MM.1S (cell line): ENCODE measurements at regions not wholly inside any gene's neighbourhood (a gene's known extent, or its start where the extent isn't known, plus 50 kb on each side); places are given as distances from the start of the nearest gene placed in this dataset.

Source experiments
- DNase-seq: peaks from one replicate; pipeline ENCODE4 v3.0.0-alpha.2; 2015
- H2AFZ ChIP-seq: fragments of 300-600 bp; sonication (generic); 2 replicates; pipeline ENCODE4 v1.6.0; 2016; ENCODE audit warnings: antibody characterized with exemption, low read length
- H3F3A ChIP-seq: fragments of 300-600 bp; sonication (generic); 2 replicates; pipeline ENCODE4 v1.6.1; 2016; ENCODE audit warnings: mild to moderate bottlenecking, antibody characterized with exemption, low read length, moderate library complexity, mixed read lengths; ENCODE audit not compliant: insufficient read depth
- H3K27ac ChIP-seq: fragments of 300-600 bp; sonication (generic); 2 replicates; pipeline ENCODE4 v1.5.1; 2016; ENCODE audit warnings: mild to moderate bottlenecking, low read length
- H3K27me3 ChIP-seq: fragments of 300-600 bp; sonication (generic); replicated peaks from 2 replicates; pipeline ENCODE4 v1.6.0; 2016; ENCODE audit warnings: low read length; ENCODE audit not compliant: insufficient read depth
- H3K36me3 ChIP-seq: fragments of 300-600 bp; sonication (generic); replicated peaks from 2 replicates; pipeline ENCODE4 v1.6.1; 2016; ENCODE audit warnings: mild to moderate bottlenecking, low read length, mixed read lengths; ENCODE audit not compliant: insufficient read depth
- H3K4me1 ChIP-seq: fragments of 300-600 bp; sonication (generic); 2 replicates; pipeline ENCODE4 v1.6.1; 2016; ENCODE audit warnings: low read length, mixed read lengths
- H3K4me2 ChIP-seq: fragments of 300-600 bp; sonication (generic); 2 replicates; pipeline ENCODE4 v1.6.0; 2016; ENCODE audit warnings: low read depth, low read length
- H3K4me3 ChIP-seq: fragments of 300-600 bp; sonication (generic); 2 replicates; pipeline ENCODE4 v1.5.1; 2016; ENCODE audit warnings: low read length, mixed read lengths
- H3K79me2 ChIP-seq: fragments of 300-600 bp; sonication (generic); 2 replicates; pipeline ENCODE4 v1.6.1; 2016; ENCODE audit warnings: mixed run types, low read length, mixed read lengths
- H3K9ac ChIP-seq: fragments of 300-600 bp; sonication (generic); 2 replicates; pipeline ENCODE4 v1.6.1; 2016; ENCODE audit warnings: low read length, mixed read lengths
- H3K9me2 ChIP-seq: fragments of 300-600 bp; sonication (generic); replicated peaks from 2 replicates; pipeline ENCODE4 v1.6.1; 2016; ENCODE audit warnings: mild to moderate bottlenecking, low read length, mixed read lengths; ENCODE audit not compliant: insufficient read depth
- H3K9me3 ChIP-seq: fragments of 300-600 bp; sonication (generic); replicated peaks from 2 replicates; pipeline ENCODE4 v1.6.1; 2016; ENCODE audit warnings: mild to moderate bottlenecking, low read length, mixed read lengths; ENCODE audit not compliant: insufficient read depth
- H4K20me1 ChIP-seq: fragments of 300-600 bp; sonication (generic); 2 replicates; pipeline ENCODE4 v1.6.1; 2016; ENCODE audit warnings: mild to moderate bottlenecking, low read length, moderate library complexity, mixed read lengths; ENCODE audit not compliant: insufficient read depth
- EZH2 ChIP-seq: fragments of 300-600 bp; sonication (generic); optimal IDR thresholded peaks from 2 replicates; pipeline ENCODE3; 2017; ENCODE audit warnings: low read depth, mild to moderate bottlenecking, antibody characterized with exemption, low read length, mixed read lengths
- EZH2phosphoT487 ChIP-seq: fragments of 300-600 bp; sonication (generic); IDR thresholded peaks from 2 replicates; pipeline ENCODE4 v1.6.1; 2018; ENCODE audit warnings: antibody characterized with exemption, low read length
- TF ChIP-seq, protein P1 (sequence below): fragments of 300-600 bp; sonication (generic); IDR thresholded peaks from 2 replicates; pipeline ENCODE4 v1.5.1; 2016; ENCODE audit warnings: antibody characterized with exemption, low read length, mixed read lengths

DNA sequence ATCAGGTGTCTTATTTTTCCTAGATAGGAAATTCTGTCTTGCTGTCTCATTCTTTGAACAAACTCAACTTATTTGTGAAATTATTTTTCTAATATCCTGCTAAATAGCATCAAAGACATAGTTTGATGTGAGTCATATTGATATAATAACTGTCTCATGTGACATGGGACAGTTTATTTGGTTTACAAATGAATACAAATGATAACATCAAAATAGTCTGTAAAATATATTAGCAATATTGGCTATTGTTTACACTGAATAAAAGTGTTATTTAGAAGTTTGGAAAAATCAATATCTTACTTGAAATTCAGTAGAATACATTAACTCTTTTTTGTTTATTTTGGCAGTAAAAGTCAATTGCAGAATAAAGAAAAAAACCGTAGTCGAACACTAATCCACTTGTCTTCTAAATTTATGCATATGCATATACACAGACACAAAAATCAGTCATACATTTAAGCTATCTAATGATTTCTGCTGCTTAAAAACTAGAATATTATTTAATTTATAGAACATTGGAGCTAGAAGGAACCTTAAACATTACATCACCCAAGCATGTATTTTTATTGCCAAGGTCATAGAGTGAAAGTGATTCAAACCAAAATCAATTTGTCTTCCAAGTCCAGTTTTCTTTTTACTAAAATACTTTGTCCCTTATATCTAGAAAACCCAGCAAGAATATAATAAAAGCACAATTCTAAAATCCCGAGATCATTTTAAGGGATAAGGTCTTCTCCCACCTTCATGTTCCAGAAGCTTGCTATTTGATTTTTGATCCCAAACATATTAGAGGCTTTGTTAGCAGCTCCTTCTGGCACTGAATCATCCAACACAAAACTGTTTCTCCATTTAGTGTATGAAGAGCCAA, 776.5 kb upstream of the SLITRK1 start:
- no peaks in the 10 kb centered on the region for H3F3A ChIP-seq
- H3K79me2 ChIP-seq = no peaks in the 10 kb centered on the region
- H3K9me2 ChIP-seq = no peaks in the 10 kb centered on the region
- H3K9me3 ChIP-seq = no peaks in the 10 kb centered on the region
- H4K20me1 ChIP-seq = no peaks in the 10 kb centered on the region
- no peak overlapping the region for H2AFZ ChIP-seq
- no peak for DNase-seq
- H3K9ac ChIP-seq = no peak overlapping the region
- no peaks in the 10 kb centered on the region for H3K27me3 ChIP-seq
- TF ChIP-seq EZH2phosphoT487 (no peak), EZH2 (no peak)
- TF ChIP-seq, protein P1, sequence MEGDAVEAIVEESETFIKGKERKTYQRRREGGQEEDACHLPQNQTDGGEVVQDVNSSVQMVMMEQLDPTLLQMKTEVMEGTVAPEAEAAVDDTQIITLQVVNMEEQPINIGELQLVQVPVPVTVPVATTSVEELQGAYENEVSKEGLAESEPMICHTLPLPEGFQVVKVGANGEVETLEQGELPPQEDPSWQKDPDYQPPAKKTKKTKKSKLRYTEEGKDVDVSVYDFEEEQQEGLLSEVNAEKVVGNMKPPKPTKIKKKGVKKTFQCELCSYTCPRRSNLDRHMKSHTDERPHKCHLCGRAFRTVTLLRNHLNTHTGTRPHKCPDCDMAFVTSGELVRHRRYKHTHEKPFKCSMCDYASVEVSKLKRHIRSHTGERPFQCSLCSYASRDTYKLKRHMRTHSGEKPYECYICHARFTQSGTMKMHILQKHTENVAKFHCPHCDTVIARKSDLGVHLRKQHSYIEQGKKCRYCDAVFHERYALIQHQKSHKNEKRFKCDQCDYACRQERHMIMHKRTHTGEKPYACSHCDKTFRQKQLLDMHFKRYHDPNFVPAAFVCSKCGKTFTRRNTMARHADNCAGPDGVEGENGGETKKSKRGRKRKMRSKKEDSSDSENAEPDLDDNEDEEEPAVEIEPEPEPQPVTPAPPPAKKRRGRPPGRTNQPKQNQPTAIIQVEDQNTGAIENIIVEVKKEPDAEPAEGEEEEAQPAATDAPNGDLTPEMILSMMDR = no peak
- no peak overlapping the region for H3K4me2 ChIP-seq
- H3K4me3 ChIP-seq = no peak overlapping the region
- H3K27ac ChIP-seq = no peak overlapping the region
- H3K36me3 ChIP-seq = no peaks in the 10 kb centered on the region
- H3K4me1 ChIP-seq = no peaks in the 10 kb centered on the region

DNA sequence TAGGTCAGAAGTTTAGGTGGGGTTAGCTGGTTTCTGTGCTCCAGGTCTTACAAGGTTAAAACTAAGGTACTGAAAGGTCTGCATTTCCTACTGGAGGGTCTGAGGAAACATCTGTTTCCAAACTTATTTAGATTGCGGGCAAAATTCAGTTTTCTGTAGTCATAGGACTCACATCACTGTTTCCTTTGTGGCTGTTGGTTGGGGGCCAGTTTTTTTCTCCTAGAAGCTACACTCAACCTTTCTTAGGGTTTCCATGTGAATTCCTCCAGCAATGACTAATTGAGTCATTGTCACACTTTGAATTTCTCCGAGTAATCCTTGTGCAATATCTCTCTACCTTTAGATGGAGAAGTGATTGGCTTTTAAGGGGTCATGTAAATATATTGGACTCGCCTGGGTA, 773.4 kb upstream of the SLITRK1 start:
- no peaks in the 10 kb centered on the region for H4K20me1 ChIP-seq
- no peak overlapping the region for H3K9ac ChIP-seq
- H3K27me3 ChIP-seq = no peaks in the 10 kb centered on the region
- H3K4me3 ChIP-seq = no peak overlapping the region
- H3K9me3 ChIP-seq = no peaks in the 10 kb centered on the region
- no peak overlapping the region for H3K4me2 ChIP-seq
- no peaks in the 10 kb centered on the region for H3K9me2 ChIP-seq
- H2AFZ ChIP-seq = no peak overlapping the region
- TF ChIP-seq, protein P1 = no peak
- TF ChIP-seq EZH2 (no peak), EZH2phosphoT487 (no peak)
- no peak overlapping the region for H3K27ac ChIP-seq
- no peaks in the 10 kb centered on the region for H3K79me2 ChIP-seq
- DNase-seq = no peak
- no peaks in the 10 kb centered on the region for H3K4me1 ChIP-seq
- H3K36me3 ChIP-seq = no peaks in the 10 kb centered on the region
- H3F3A ChIP-seq = no peaks in the 10 kb centered on the region

DNA sequence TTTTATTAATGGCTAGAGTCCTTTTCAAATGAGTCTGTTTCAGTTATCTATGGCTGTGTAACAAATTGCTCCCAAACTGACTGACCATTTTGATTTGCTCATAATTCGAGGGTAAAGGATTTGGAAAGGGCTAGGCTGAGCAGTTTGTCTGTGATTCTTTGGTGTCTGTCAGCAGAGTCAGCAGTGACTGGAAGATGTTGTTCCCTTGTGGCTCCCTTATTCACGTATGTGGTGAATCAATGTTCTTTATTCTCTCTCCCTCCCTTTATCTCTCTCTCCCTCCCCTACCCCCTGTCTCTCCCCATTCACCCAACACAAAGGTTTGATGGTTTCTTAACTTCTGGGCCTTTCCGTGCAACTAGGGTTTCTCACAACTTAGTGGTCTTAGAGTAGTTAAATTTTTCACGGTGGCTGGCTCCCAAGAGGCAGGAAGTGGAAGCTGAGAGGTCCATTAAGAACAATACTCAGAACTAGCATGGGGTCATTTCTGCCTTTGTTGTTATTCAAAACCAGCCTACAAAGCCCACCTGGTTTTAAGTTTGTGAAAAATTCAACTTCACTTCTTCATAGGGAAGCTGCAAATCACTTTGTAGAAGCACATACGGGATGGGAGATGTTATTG, 772.5 kb upstream of the SLITRK1 start:
- Histone ChIP-seq H3K4me1 (no peaks in the 10 kb centered on the region), H2AFZ (no peak overlapping the region), H3K4me2 (no peak overlapping the region), H3K4me3 (no peak overlapping the region), H3K9me2 (no peaks in the 10 kb centered on the region), H3K27me3 (no peaks in the 10 kb centered on the region), H3K36me3 (no peaks in the 10 kb centered on the region), H3K27ac (no peak overlapping the region), H4K20me1 (no peaks in the 10 kb centered on the region), H3K9ac (no peak overlapping the region), H3K79me2 (no peaks in the 10 kb centered on the region), H3F3A (no peaks in the 10 kb centered on the region), H3K9me3 (no peaks in the 10 kb centered on the region)
- TF ChIP-seq, protein P1 = no peak
- no peak for TF ChIP-seq EZH2phosphoT487
- TF ChIP-seq EZH2 = no peak
- no peak for DNase-seq
